ENCODE measurements at regions not wholly inside any gene's neighbourhood (a gene's known extent, or its start where the extent isn't known, plus 50 kb on each side); places are given as distances from the start of the nearest gene placed in this dataset.

GRCh38 chr9:109941771-109942170 is 161.8 kb downstream of the PALM2AKAP2 start:
- no peak for TF ChIP-seq CTCF (IDR thresholded peaks at IDR 0.05)
- TF ChIP-seq EZH2 (IDR thresholded peaks at IDR 0.05), result no peak
